ENCODE measurements at regions not wholly inside any gene's neighbourhood (a gene's known extent, or its start where the extent isn't known, plus 50 kb on each side); places are given as distances from the start of the nearest gene placed in this dataset.

GRCh38 chr6:71391126-71391525 is 102.5 kb downstream of the OGFRL1 start:
- H3K9me3 Mint-ChIP-seq, result no peaks in the 10 kb centered on the region
- Histone ChIP-seq H4K8ac (replicated peaks; ENCODE audit: insufficient read length, low read depth, low read length) (no peak overlapping the region), H2BK5ac (ENCODE audit: insufficient read length, low read length) (no peak overlapping the region), H2BK15ac (ENCODE audit: low read depth, low read length) (no peak overlapping the region), H2AK5ac (ENCODE audit: insufficient read length, low read length) (no peak overlapping the region), H3K27ac (ENCODE audit: insufficient read length, low read depth, low read length) (no peak overlapping the region), H3K4ac (ENCODE audit: low read depth, low read length) (no peak overlapping the region), H4K91ac (ENCODE audit: insufficient read length, low read depth, low read length) (no peak overlapping the region), H3K14ac (ENCODE audit: insufficient read depth, low read length) (no peak overlapping the region), H3K18ac (ENCODE audit: insufficient read length, low read depth, low read length) (no peak overlapping the region), H3K9me3 (ENCODE audit: control insufficient read depth, low read depth, low read length) (no peaks in the 10 kb centered on the region), H4K5ac (ENCODE audit: insufficient read length, low read depth, low read length) (no peak overlapping the region), H3K9ac (ENCODE audit: extremely low read depth, insufficient read length, low read length) (no peak overlapping the region), H2BK12ac (ENCODE audit: insufficient read length, low read depth, low read length) (no peak overlapping the region), H4K20me1 (ENCODE audit: control insufficient read depth, insufficient read depth, insufficient read length) (no peaks in the 10 kb centered on the region), H3K56ac (ENCODE audit: insufficient read length, low read depth, low read length) (no peak overlapping the region), H3K4me1 (ENCODE audit: insufficient read depth, low read length) (no peaks in the 10 kb centered on the region), H2BK120ac (ENCODE audit: low read depth, low read length, poor library complexity, severe bottlenecking) (no peak overlapping the region), H3K23me2 (ENCODE audit: insufficient read length, low read depth, low read length, poor library complexity, severe bottlenecking) (no peaks in the 10 kb centered on the region), H3K79me1 (ENCODE audit: insufficient read depth, low read depth, low read length, poor library complexity, severe bottlenecking) (no peaks in the 10 kb centered on the region), H3K4me2 (ENCODE audit: insufficient read depth, insufficient read length, low read length) (no peak overlapping the region), H2BK20ac (ENCODE audit: low read depth, low read length, poor library complexity, severe bottlenecking) (peak overlapping the region; percentile 45), H3K27me3 (ENCODE audit: insufficient read depth, low read length) (no peaks in the 10 kb centered on the region), H3K23ac (ENCODE audit: insufficient read length, low read depth, low read length) (no peak overlapping the region), H3K79me2 (ENCODE audit: insufficient read depth, low read length) (no peaks in the 10 kb centered on the region), H2AFZ (ENCODE audit: low read length) (no peak overlapping the region), H3T11ph (ENCODE audit: low read length) (no peak overlapping the region)
- DNase-seq, result no peak
- H3K27ac Mint-ChIP-seq, result no peak overlapping the region
- TF ChIP-seq CTCF (conservative IDR thresholded peaks at IDR 0.05), result no peak
- peaks cover 15 to 20% of the 10 kb centered on the region in 2 experiments for H3K4me1 Mint-ChIP-seq
- no peaks in the 10 kb centered on the region for H3K36me3 Mint-ChIP-seq (ENCODE audit: insufficient read depth in 1 of 3, low read depth in 3 of 3)
- H3K4me3 Mint-ChIP-seq, result no peak overlapping the region
- no CpG with 5 or more reads among the region's 1 CpG for WGBS (ENCODE audit: extremely low coverage, insufficient read length, low lambda C conversion rate)
- H3K27me3 Mint-ChIP-seq (ENCODE audit: low read depth), result no peaks in the 10 kb centered on the region
